ENCODE measurements at regions not wholly inside any gene's neighbourhood (a gene's known extent, or its start where the extent isn't known, plus 50 kb on each side); places are given as distances from the start of the nearest gene placed in this dataset.

DNA sequence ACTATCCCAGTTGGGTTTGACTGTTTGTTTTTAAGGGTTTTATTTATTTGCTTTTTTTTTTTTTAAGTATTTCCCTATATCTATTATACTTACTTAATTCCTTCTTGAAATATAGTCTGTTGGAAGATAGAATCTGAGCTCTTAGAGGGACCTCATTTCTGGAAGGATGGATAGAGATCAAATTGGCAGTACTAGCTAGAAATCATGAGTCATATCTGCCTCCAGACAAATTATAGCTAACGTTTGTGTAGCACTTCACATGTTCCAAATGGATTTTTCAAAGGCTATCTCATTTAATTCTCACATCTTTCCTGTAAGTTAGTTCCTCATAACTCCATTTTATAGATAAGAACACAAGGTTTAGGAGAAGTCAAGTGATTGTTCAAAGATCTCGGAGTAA is 384.7 kb downstream of the ZIC1 start:
- TF ChIP-seq, protein P1, sequence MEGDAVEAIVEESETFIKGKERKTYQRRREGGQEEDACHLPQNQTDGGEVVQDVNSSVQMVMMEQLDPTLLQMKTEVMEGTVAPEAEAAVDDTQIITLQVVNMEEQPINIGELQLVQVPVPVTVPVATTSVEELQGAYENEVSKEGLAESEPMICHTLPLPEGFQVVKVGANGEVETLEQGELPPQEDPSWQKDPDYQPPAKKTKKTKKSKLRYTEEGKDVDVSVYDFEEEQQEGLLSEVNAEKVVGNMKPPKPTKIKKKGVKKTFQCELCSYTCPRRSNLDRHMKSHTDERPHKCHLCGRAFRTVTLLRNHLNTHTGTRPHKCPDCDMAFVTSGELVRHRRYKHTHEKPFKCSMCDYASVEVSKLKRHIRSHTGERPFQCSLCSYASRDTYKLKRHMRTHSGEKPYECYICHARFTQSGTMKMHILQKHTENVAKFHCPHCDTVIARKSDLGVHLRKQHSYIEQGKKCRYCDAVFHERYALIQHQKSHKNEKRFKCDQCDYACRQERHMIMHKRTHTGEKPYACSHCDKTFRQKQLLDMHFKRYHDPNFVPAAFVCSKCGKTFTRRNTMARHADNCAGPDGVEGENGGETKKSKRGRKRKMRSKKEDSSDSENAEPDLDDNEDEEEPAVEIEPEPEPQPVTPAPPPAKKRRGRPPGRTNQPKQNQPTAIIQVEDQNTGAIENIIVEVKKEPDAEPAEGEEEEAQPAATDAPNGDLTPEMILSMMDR (IDR thresholded peaks at IDR 0.05), result no peak
- no peak for TF ChIP-seq POLR2A (IDR thresholded peaks at IDR 0.05)
